Motor neuron (in vitro differentiated cells): ENCODE measurements at regions not wholly inside any gene's neighbourhood (a gene's known extent, or its start where the extent isn't known, plus 50 kb on each side); places are given as distances from the start of the nearest gene placed in this dataset.

Source experiments
- ATAC-seq, 8 experiments: fragments of 200-7000 bp; cut with Tn5 transposase; replicated peaks in 6 of 8; 2 replicates each; pipeline ENCODE4 v1.8.0; 2021; ENCODE audit warnings: mild to moderate bottlenecking in 8 of 8, moderate library complexity in 8 of 8
- H3K27ac ChIP-seq, 2 donors: fragments of 250-450 bp; sonication (Bioruptor Pico); 2 replicates each; pipeline ENCODE4 v1.9.0; 2021; ENCODE audit warnings: antibody characterized with exemption in 2 of 2, mild to moderate bottlenecking in 2 of 2, moderate library complexity in 1 of 2
- H3K4me1 ChIP-seq, 2 donors: fragments of 250-450 bp; sonication (Bioruptor Pico); replicated peaks in 1 of 2; 2 replicates each; pipeline ENCODE4 v1.6.1; 2021; ENCODE audit warnings: antibody characterized with exemption in 2 of 2, mild to moderate bottlenecking in 2 of 2, moderate library complexity in 1 of 2
- H3K4me3 ChIP-seq, 5 donors: fragments of 250-450 bp; sonication (Bioruptor Pico); 2 replicates each; pipeline ENCODE4 v1.9.0; 2021; ENCODE audit warnings: antibody characterized with exemption in 5 of 5, mild to moderate bottlenecking in 5 of 5, moderate library complexity in 4 of 5
- WGBS, 10 experiments: fragments of 450-650 bp; shearing (Covaris generic); methylation state at CpG; one replicate each; pipeline ENCODE4 v1.0.0; 2022; 5-methylcytosine and 5-hydroxymethylcytosine counted together
- in situ Hi-C, 9 experiments: fragments of 400-800 bp; cut with MboI; loops; one replicate each; pipeline ENCODE4 v1.15.0; 2021; ENCODE audit warnings: low sequenced_read_pairs in 9 of 9, low pct_unique_long_range_greater_than_20kb in 2 of 9; ENCODE audit not compliant: unreplicated experiment in 9 of 9

DNA sequence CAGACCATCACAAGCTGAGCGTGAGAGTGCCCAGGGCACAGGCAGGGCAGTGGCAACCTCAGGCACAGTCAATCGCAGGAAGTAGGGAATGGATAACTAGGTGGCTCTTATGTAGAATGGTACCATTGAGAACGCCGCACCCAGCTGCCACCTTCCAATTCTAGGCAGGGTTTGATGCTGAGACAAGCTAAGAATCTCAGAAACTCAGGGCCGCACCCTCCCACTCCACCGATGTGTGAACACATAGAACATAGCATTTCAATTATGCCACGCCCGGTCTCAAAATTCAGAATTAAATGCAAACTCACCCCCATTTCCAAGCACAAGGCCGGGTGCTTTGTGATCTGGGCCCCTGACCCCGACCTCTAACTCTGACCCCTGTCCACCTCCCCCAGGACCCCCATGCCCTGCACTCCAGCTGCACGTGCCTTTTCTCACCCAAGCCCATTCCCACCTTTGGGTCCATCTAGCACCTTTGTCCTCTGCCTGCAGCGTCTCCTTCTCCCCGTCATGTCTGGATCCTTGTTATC lies 178.4 kb downstream of the C16orf95 start:
- Histone ChIP-seq H3K27ac (no peak overlapping the region), H3K4me1 (peaks cover 0 to 5% of the 10 kb centered on the region in 2 donors), H3K4me3 (no peak overlapping the region)
- 52 to 100% (median 95%) methylated on average over 2 to 5 of the region's 13 CpGs; no CpG with 5 or more reads in 6 of the 10 experiments for WGBS, 10 experiments
- in situ Hi-C loops = no loop called here
- ATAC-seq = peak in 1 of 8 experiments; percentile 68

DNA sequence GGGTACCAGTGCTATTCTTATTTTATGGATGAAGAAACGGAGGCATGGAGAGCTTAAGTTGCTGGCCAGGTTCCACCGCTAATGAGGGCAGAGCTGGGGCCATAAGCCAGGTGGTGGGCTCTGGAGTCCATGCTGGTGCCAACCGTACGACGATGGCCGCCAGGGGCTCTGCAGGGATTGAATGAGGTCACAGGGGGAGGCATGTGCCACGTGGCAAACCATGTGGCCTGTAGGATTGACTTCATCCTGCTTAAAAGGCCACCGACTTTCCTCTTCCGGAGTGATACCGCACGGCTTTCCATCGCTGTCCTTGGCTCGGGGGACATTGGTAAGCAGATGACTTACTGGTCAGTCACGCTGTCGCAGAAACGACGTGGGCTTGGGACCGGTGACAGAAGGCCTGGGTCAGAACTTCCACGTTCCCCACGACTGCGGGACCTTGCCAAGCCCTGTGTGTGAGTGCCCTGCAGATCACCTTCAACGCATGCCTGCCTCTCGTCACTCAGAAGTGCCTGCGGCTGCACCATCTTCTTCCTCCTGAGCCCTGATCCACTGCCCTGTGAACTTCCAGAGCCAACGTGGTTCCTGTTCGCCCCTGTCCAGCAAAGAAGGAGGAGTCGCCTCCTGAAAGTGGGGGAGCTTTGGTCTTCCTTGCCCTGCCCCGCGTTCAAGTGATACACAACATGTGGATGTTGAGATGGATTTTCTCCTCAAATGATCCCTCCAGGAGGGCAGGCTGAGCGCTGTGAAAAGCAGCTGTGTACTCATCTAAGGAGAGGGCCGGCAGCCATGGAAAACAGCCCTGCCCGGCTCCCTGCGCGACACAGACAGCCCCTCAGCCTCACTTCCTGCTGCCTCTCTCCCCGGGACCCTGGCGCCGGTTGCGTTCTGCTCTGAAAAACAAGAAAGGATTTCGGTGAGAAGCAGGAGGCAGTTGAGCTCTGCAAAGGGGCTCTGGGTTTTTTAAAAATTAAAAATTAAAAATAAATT lies 176.7 kb downstream of the C16orf95 start:
- WGBS, 10 experiments = 30 to 100% (median 83%) methylated on average over 1 to 29 of the region's 39 CpGs; no CpG with 5 or more reads in 1 of the 10 experiments

DNA sequence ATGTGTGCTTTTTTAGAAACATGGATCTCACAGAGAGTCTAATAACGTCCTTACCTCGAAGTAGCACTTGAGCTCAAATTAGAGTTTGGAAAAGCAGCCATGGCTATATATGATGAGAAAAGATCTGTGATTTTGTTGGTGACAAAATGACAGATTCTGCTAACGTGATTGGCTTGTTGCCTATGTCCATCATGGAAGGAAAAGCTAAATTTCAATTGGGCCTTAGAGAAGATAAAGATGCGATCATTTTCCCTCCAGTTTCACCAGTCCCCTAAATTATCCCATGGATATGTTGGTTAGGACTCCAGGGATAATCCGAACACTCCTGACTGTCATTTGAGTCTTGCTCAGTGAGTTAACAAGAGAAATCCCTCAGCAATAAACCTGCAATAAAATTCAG lies 175.8 kb downstream of the C16orf95 start:
- Histone ChIP-seq H3K4me1 (no peaks in the 10 kb centered on the region), H3K4me3 (no peak overlapping the region), H3K27ac (no peak overlapping the region)
- ATAC-seq = no peak
- WGBS, 10 experiments = 51 to 100% (median 78%) methylated on average over 2 to 5 of the region's 5 CpGs; no CpG with 5 or more reads in 1 of the 10 experiments
- in situ Hi-C loops = no loop called here

More for the DNA sequence above, 176.7 kb downstream of the C16orf95 start:
- Histone ChIP-seq H3K27ac (no peak overlapping the region), H3K4me3 (no peak overlapping the region), H3K4me1 (no peaks in the 10 kb centered on the region)
- ATAC-seq = no peak
- in situ Hi-C loops = no loop called here

DNA sequence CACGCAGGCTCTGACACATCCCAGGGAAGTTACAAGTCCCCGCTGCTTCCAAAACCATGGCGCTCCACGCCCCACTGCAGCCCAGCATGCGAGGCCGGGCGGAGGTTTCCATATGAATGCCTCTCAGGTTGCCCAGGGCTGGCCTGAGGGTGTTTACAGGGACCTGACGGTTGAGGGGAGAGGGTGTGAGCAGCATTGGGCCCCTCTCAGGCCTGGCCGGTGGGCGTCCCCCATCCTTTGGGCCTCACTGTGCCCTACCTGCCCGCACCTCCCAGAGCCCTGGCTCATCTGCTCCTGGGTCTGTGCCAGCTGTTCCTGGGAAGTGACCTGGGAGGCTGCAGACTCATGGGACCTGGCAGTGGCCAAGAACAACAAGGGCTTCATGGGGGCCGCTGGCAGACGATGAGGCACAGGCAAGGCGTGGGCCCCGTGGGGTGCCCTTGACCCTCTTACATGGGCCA lies 173.5 kb downstream of the C16orf95 start:
- Histone ChIP-seq H3K27ac (no peak overlapping the region), H3K4me1 (no peaks in the 10 kb centered on the region), H3K4me3 (no peak overlapping the region)
- in situ Hi-C loops = no loop called here
- 72 to 90% (median 76%) methylated on average over 3 to 7 of the region's 15 CpGs; no CpG with 5 or more reads in 6 of the 10 experiments for WGBS, 10 experiments
- peak in 1 of 8 experiments; percentile 21 for ATAC-seq

DNA sequence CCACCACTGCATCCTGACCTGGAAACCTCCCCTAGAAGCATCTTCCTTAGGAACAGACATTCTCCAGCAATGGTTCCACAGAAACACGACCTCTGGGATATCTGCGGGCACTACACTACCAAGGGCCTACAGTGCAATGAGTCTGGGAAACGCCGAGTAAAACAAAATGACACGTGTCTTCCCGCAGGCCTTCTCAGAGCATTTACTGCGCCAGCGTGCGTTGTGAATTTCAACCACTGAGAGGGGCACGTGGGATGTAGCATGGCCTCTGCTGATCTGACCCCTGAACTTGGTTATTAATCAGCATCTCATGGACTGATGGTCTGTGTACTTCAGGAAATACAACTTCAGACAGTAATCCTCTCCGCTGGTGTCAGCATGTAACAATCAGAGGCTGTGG lies 173.0 kb downstream of the C16orf95 start:
- 60 to 90% (median 82%) methylated on average over 1 to 11 of the region's 11 CpGs; no CpG with 5 or more reads in 4 of the 10 experiments for WGBS, 10 experiments
- Histone ChIP-seq H3K4me1 (no peaks in the 10 kb centered on the region), H3K4me3 (no peak overlapping the region), H3K27ac (no peak overlapping the region)
- ATAC-seq = no peak
- in situ Hi-C loops = no loop called here

DNA sequence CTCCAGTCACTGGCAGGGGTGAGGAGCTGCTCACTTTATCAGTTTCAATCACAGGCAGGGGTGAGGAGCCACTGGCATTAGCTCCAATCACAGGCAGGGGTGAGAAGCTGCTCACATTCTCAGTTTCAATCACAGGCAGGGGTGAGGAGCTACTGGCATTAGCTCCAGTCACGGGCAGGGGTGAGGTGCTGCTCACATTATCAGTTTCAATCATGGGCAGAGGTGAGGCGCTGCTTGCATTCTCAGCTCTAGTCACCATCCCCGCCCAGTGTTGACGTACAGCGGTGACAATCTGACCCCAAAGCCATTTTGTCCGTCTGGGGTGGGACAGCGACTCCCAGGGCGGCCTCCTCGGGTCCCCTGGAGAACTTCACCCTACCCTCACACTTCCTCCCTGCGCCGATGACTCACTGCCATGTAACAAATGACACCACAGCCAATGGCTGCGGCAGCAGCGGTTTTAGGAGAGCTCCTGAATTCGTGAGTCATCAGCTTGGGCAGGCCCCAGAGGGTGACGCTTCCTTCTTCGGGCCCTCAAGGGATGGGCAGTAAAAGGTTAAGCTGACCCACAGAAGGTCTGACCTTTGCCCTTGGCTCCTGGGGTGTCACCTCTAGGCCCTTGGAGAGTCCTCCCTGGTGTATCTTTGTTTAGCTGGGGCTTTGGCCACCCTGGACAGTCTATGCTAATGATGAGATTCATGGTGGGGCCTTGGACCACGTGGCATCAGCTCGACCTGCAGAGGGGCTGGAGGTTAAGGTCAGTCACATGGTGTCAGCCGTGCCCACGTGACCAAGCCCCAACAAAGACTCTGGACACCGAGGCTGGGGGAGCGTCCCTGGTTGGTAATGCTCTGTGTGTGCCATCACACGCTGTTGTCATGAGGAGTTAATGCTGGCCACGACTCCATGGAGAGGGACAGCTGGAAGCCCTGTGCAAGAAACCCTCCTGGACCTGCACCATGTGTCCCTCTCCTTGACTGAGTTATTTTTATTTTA lies 171.7 kb downstream of the C16orf95 start:
- in situ Hi-C loops = no loop called here

DNA sequence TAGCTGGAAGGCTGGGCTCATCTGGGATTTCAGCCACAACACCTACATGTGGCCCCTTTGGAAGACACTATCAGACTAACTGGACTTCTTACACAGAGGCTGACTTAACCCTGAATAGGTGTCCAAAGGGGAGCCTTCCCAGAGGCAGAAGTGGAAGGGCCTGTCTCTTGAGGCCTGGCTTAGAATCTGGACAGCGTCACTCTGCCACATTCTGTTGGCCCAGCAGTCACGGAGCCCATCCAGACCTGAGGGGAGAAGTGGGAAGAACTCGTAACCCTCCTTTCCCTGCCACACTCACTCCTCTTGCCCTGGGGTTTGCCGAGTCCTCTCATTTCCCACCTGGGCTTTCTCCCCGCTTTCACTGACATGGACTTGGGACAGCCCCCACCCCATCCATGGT lies 170.5 kb downstream of the C16orf95 start:
- no peak overlapping the region for H3K4me3 ChIP-seq
- 40 to 95% (median 89%) methylated on average over 2 to 4 of the region's 5 CpGs; no CpG with 5 or more reads in 5 of the 10 experiments for WGBS, 10 experiments
- no peak overlapping the region for H3K27ac ChIP-seq
- no peak for ATAC-seq
- H3K4me1 ChIP-seq = no peaks in the 10 kb centered on the region
- in situ Hi-C loops = no loop called here

More for the DNA sequence above, 171.7 kb downstream of the C16orf95 start:
- H3K4me1 ChIP-seq = no peaks in the 10 kb centered on the region
- H3K27ac ChIP-seq = no peak overlapping the region
- 55 to 100% (median 74%) methylated on average over 1 to 13 of the region's 24 CpGs; no CpG with 5 or more reads in 3 of the 10 experiments for WGBS, 10 experiments
- H3K4me3 ChIP-seq = no peak overlapping the region
- ATAC-seq = peak in 2 of 8 experiments; percentile 31 to 40

DNA sequence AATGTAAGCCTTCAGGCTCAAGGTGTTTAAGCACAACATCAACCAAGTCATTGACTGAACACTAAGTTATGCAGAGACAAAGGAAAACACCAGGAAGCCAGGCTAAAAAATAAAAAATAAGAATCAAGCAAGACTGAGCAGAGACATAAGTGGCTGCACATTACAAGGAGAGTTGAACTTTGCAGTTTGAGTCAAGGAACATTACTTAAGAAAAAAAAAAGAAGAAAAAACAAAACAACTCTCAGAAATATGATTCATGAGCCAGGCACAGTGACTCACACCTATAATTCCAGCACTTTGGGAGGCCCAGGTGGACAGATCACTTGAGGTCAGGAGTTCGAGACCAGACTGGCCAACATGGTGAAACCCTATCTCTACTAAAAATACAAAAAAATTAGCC lies 168.1 kb downstream of the C16orf95 start:
- WGBS, 10 experiments = 78 to 100% (median 100%) methylated on average over 1 of the region's 1 CpG; no CpG with 5 or more reads in 5 of the 10 experiments
- Histone ChIP-seq H3K4me3 (no peak overlapping the region), H3K27ac (no peak overlapping the region), H3K4me1 (no peaks in the 10 kb centered on the region)
- in situ Hi-C loops = no loop called here
- no peak for ATAC-seq

DNA sequence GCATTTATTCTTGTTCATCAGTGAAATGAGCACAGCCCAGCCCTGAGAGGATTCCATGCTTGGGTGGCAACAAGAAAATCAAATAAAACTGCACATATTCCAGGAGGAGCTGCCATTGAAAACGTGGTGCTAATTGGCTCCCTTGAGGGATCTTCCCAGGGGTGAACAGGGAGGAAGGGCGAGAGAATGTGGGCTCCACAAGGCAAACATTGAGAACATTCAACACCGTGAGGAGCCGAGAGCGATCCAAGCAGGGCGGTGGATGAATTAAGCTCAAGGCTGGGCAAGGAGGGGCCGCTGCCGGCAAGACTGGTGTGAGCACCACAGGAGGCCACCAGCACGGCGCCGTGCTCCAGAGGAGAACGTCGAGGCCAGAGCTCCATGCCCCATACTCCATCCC lies 166.9 kb downstream of the C16orf95 start:
- H3K4me1 ChIP-seq = no peaks in the 10 kb centered on the region
- no peak overlapping the region for H3K4me3 ChIP-seq
- H3K27ac ChIP-seq = no peak overlapping the region
- in situ Hi-C loops = no loop called here
- 0 to 100% (median 78%) methylated on average over 1 to 6 of the region's 13 CpGs; no CpG with 5 or more reads in 4 of the 10 experiments for whole genome bisulfite sequencing, 10 experiments
- ATAC-seq = peak in 3 of 8 experiments; percentile 78 to 94 (median 84)

DNA sequence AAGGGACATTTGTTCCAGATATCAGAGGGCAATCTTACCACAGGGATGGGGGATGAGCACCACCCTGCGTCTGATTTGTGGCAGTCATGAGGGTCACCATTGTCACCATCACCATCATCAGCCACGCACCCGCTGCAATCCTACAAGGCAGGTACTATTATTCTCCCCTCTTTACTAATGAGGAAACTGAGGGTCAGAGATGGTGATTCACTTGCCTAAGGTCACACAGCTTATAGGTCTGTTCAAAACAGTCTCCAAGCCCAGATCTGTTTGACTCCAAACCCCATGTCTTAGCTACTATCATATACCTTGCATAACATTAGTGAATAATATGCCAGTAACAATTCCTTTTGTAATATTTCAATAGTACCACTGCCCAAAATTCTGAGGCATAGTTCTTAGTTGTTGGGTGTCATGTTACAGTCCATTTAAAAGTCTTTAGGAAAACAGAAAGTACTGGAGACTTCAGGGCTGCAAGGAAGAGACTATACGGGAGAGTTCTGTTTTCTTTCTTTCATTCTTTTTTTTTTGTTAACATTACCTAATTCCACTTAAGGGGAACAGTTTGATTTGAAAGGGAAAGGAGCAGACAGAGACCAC lies 166.4 kb downstream of the C16orf95 start:
- 0 to 80% (median 53%) methylated on average over 1 to 2 of the region's 4 CpGs for WGBS, 10 experiments
- ATAC-seq = peak in 1 of 8 experiments; percentile 39
- Histone ChIP-seq H3K4me1 (no peaks in the 10 kb centered on the region), H3K27ac (no peak overlapping the region), H3K4me3 (no peak overlapping the region)
- in situ Hi-C loops = no loop called here

DNA sequence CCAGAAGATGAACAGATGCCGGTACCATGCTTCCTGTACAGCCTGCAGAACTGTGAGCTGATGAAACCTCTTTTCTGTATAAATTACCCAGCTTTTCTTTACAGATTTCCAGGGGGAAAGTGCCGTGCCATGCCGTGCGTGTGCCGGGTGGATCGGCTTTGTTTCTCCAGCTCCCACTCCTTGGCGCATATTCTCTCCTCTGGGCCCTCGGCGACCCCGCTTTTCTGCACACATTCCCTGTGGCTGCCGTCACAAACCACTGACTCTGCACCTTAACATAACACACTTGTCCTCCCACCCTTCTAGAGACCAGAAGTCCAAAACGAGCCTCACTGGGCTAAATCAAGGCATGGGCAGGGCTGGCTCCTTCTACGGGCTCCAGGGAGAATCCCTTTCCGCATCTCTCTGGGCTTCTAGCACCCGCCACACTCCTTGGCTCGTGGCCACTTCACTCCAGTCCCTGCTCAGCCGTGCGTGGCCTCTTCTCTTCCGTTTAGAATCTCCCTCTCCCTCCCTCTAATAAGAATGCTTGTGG lies 164.9 kb downstream of the C16orf95 start:
- no peak for ATAC-seq
- Histone ChIP-seq H3K27ac (no peak overlapping the region), H3K4me1 (no peaks in the 10 kb centered on the region), H3K4me3 (no peak overlapping the region)
- in situ Hi-C loops = no loop called here
- WGBS, 10 experiments = 60 to 96% (median 88%) methylated on average over 1 to 14 of the region's 19 CpGs; no CpG with 5 or more reads in 2 of the 10 experiments

DNA sequence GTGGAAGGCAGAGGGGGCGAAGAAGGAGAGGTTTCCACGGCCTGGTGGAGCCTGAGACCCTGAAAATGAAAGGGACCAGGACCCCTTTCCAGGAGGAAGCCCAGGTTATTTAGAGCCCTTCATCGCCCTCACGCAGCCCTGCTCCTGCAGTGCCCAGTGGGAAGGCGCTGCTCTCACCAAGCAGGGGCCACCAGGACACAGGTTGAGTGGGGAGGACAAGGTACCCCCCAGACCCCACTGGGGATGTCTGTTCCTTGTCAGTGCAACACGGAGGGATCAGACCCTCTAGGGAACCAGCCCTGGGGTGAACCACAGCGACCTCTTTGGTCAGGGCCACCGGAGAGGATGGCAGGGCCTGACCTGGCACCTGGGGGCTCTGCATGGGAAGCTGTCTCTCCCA lies 163.9 kb downstream of the C16orf95 start:
- Histone ChIP-seq H3K4me3 (no peak overlapping the region), H3K4me1 (no peaks in the 10 kb centered on the region), H3K27ac (no peak overlapping the region)
- in situ Hi-C loops = no loop called here
- no peak for ATAC-seq
- 40 to 100% (median 63%) methylated on average over 1 to 5 of the region's 8 CpGs; no CpG with 5 or more reads in 4 of the 10 experiments for WGBS, 10 experiments
